Bronchial epithelial cell (primary cell): ENCODE measurements at regions not wholly inside any gene's neighbourhood (a gene's known extent, or its start where the extent isn't known, plus 50 kb on each side); places are given as distances from the start of the nearest gene placed in this dataset.
"Not testable (repeated sequence)": the region's sequence is repeated elsewhere in the genome, so short reads cannot be mapped to it uniquely, and the experiment has no call there.

Experiments used
- DNase-seq: peaks from one replicate; pipeline ENCODE4 v3.0.0-alpha.2; 2010; ENCODE audit warnings: low read depth
- FAIRE-seq: peaks from 2 replicates; lab custom pipeline; 2011; peaks lifted over from hg19 to GRCh38; lab: Jason Lieb, UNC
- H3K27me3 ChIP-seq: 2 replicates; pipeline ENCODE4 v1.5.1; 2011; ENCODE audit warnings: low read length; ENCODE audit not compliant: control insufficient read depth, insufficient read depth
- H3K36me3 ChIP-seq: 2 replicates; pipeline ENCODE4 v1.5.1; 2011; ENCODE audit warnings: low read length; ENCODE audit not compliant: control insufficient read depth, insufficient read depth
- H3K4me3 ChIP-seq: 2 replicates; pipeline ENCODE4 v1.5.1; 2011; ENCODE audit warnings: mild to moderate bottlenecking, low read depth, low read length, control low read depth
- CTCF ChIP-seq: IDR thresholded peaks from 2 replicates; pipeline ENCODE4 v1.5.1; 2011; ENCODE audit warnings: mild to moderate bottlenecking, moderate library complexity, low read length, control low read depth, inconsistent platforms; ENCODE audit not compliant: insufficient read depth, severe bottlenecking

- no peak for TF ChIP-seq CTCF
- FAIRE-seq, result no peak
- H3K36me3 ChIP-seq, result no peaks in the 10 kb centered on the region
- H3K27me3 ChIP-seq, result no peaks in the 10 kb centered on the region
- H3K4me3 ChIP-seq, result no peak overlapping the region
- no peak for DNase-seq
Measured at GRCh38 chr10:127648885-127649284, 88.1 kb upstream of the FOXI2 start.

GRCh38 chr10:127649642-127650041 lies 87.3 kb upstream of the FOXI2 start:
- no peak overlapping the region for H3K4me3 ChIP-seq
- DNase-seq (peak; percentile 7), FAIRE-seq (no peak)
- H3K36me3 ChIP-seq, result no peaks in the 10 kb centered on the region
- no peaks in the 10 kb centered on the region for H3K27me3 ChIP-seq
- peak; percentile 23 for TF ChIP-seq CTCF

- FAIRE-seq, result no peak
- no peaks in the 10 kb centered on the region for H3K27me3 ChIP-seq
- no peak overlapping the region for H3K4me3 ChIP-seq
- TF ChIP-seq CTCF, result no peak
- H3K36me3 ChIP-seq, result no peaks in the 10 kb centered on the region
- DNase-seq, result no peak
Measured at GRCh38 chr10:127657056-127657455, 79.9 kb upstream of the FOXI2 start.

- H3K27me3 ChIP-seq, H3K4me3 ChIP-seq, FAIRE-seq, H3K36me3 ChIP-seq, DNase-seq: not testable (repeated sequence)
Measured at GRCh38 chr10:127676430-127676829, 60.6 kb upstream of the FOXI2 start.

GRCh38 chr10:127678091-127678490 lies 58.9 kb upstream of the FOXI2 start:
- FAIRE-seq (no peak), DNase-seq (no peak)
- no peak overlapping the region for H3K4me3 ChIP-seq
- H3K36me3 ChIP-seq, result no peaks in the 10 kb centered on the region
- TF ChIP-seq CTCF, result no peak
- H3K27me3 ChIP-seq, result no peaks in the 10 kb centered on the region

GRCh38 chr10:127679642-127680255 lies 57.2 kb upstream of the FOXI2 start:
- Histone ChIP-seq H3K4me3 (no peak overlapping the region), H3K27me3 (no peaks in the 10 kb centered on the region), H3K36me3 (no peaks in the 10 kb centered on the region)
- FAIRE-seq, result no peak
- TF ChIP-seq CTCF, result no peak
- no peak for DNase-seq
